Trophoblast cell (in vitro differentiated cells and primary cell): ENCODE measurements at regions not wholly inside any gene's neighbourhood (a gene's known extent, or its start where the extent isn't known, plus 50 kb on each side); places are given as distances from the start of the nearest gene placed in this dataset.

Source experiments
- DNase-seq, 2 donors: peaks; one replicate each; pipeline ENCODE4 v3.0.0-alpha.2; 2016
- H2AFZ ChIP-seq: 2 replicates; pipeline ENCODE4 v1.6.1; 2013; ENCODE audit warnings: low read length, moderate library complexity, mild to moderate bottlenecking; ENCODE audit not compliant: insufficient read depth, poor library complexity
- H2AK5ac ChIP-seq: 2 replicates; pipeline ENCODE4 v1.6.1; 2013; ENCODE audit warnings: mild to moderate bottlenecking, low read length
- H2BK120ac ChIP-seq: 2 replicates; pipeline ENCODE4 v1.6.1; 2013; ENCODE audit warnings: low read length, mild to moderate bottlenecking, moderate library complexity; ENCODE audit not compliant: insufficient read depth, poor library complexity
- H2BK12ac ChIP-seq: 2 replicates; pipeline ENCODE4 v1.6.1; 2013; ENCODE audit warnings: mild to moderate bottlenecking, low read length, moderate library complexity
- H2BK5ac ChIP-seq: 2 replicates; pipeline ENCODE4 v1.6.1; 2013; ENCODE audit warnings: low read length, low read depth, moderate library complexity, mild to moderate bottlenecking; ENCODE audit not compliant: poor library complexity
- H3K14ac ChIP-seq: 2 replicates; pipeline ENCODE4 v1.6.1; 2013; ENCODE audit warnings: mild to moderate bottlenecking, low read length
- H3K18ac ChIP-seq: 2 replicates; pipeline ENCODE4 v1.6.1; 2013; ENCODE audit warnings: mild to moderate bottlenecking, low read length
- H3K23ac ChIP-seq: 2 replicates; pipeline ENCODE4 v1.6.1; 2013; ENCODE audit warnings: low read length
- H3K27ac ChIP-seq: 2 replicates; pipeline ENCODE4 v1.5.1; 2013; ENCODE audit warnings: low read depth, mild to moderate bottlenecking, inconsistent platforms, low read length, moderate library complexity
- H3K27me3 ChIP-seq: 2 replicates; pipeline ENCODE4 v1.6.1; 2013; ENCODE audit warnings: inconsistent platforms, mild to moderate bottlenecking, low read length, moderate library complexity; ENCODE audit not compliant: insufficient read depth
- H3K36me3 ChIP-seq, 2 experiments: 1 replicate in 1 of 2; 2 replicates in 1 of 2; pipeline ENCODE4 v1.6.1; 2013; ENCODE audit warnings: low read length in 2 of 2, mild to moderate bottlenecking in 2 of 2, moderate library complexity in 1 of 2; ENCODE audit not compliant: insufficient read depth in 2 of 2, control insufficient read depth in 1 of 2
- H3K4ac ChIP-seq: 2 replicates; pipeline ENCODE4 v1.6.1; 2013; ENCODE audit warnings: low read depth, mild to moderate bottlenecking, low read length, moderate library complexity
- H3K4me1 ChIP-seq, 2 experiments: 1 replicate in 1 of 2; 2 replicates in 1 of 2; pipeline ENCODE4 v1.6.1; 2013; ENCODE audit warnings: low read length in 2 of 2, mild to moderate bottlenecking in 2 of 2, moderate library complexity in 1 of 2; ENCODE audit not compliant: insufficient read depth in 2 of 2, control insufficient read depth in 1 of 2
- H3K4me2 ChIP-seq: 2 replicates; pipeline ENCODE4 v1.6.1; 2013; ENCODE audit warnings: inconsistent platforms, mild to moderate bottlenecking, low read length, moderate library complexity
- H3K4me3 ChIP-seq: 2 replicates; pipeline ENCODE4 v1.5.1; 2013; ENCODE audit warnings: mild to moderate bottlenecking, low read depth, low read length, inconsistent platforms
- H3K79me1 ChIP-seq: one replicate; pipeline ENCODE4 v1.6.1; 2013; ENCODE audit warnings: low read length
- H3K79me2 ChIP-seq: 2 replicates; pipeline ENCODE4 v1.6.1; 2013; ENCODE audit warnings: low read length, mild to moderate bottlenecking; ENCODE audit not compliant: control insufficient read depth, insufficient read depth, poor library complexity
- H3K9ac ChIP-seq: 2 replicates; pipeline ENCODE4 v1.6.1; 2013; ENCODE audit warnings: mild to moderate bottlenecking, low read length
- H3K9me3 ChIP-seq: 2 replicates; pipeline ENCODE4 v1.6.1; 2013; ENCODE audit warnings: low read depth, mild to moderate bottlenecking, control low read depth, inconsistent platforms, low read length; ENCODE audit not compliant: insufficient read depth
- H4K12ac ChIP-seq: 2 replicates; pipeline ENCODE4 v1.6.1; 2013; ENCODE audit warnings: low read depth, mild to moderate bottlenecking, low read length, moderate library complexity
- H4K8ac ChIP-seq: 2 replicates; pipeline ENCODE4 v1.6.1; 2013; ENCODE audit warnings: low read depth, mild to moderate bottlenecking, low read length, moderate library complexity
- H4K91ac ChIP-seq: one replicate; pipeline ENCODE4 v1.6.1; 2013; ENCODE audit warnings: low read depth, mild to moderate bottlenecking, low read length, moderate library complexity
- WGBS: extraction: QIAGEN DNeasy Blood & Tissue Kit; methylation state at CpG from one replicate; pipeline ENCODE4 v1.1.7; 2013; ENCODE audit warnings: missing lambda C conversion rate; ENCODE audit not compliant: insufficient read length, insufficient coverage; ENCODE audit errors: extremely low coverage; 5-methylcytosine and 5-hydroxymethylcytosine counted together

DNA sequence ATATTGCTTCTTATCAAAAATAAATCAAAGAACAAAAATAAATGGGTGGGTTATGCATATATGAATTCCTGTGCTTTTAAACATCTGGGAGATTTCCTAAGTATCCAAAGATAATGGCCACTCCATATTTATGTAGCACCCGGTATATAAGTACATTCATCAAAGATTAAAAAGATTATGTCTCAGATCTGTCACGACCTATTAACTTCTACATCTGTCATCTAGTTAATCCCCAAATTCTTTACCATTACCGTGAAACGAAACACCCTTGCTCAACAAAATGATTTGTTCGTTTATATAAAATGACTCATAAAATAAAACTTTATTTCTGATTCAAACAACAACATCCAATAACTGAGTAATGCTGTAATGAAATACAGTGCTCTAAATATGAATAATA, 64.8 kb upstream of the FOXQ1 start:
- no peak overlapping the region for H3K9ac ChIP-seq
- no peak overlapping the region for H2BK12ac ChIP-seq
- no peak overlapping the region for H2BK120ac ChIP-seq
- H3K4me3 ChIP-seq, result no peak overlapping the region
- DNase-seq, result no peak
- no peak overlapping the region for H3K23ac ChIP-seq
- H2BK5ac ChIP-seq, result no peak overlapping the region
- no peaks in the 10 kb centered on the region for H3K4me1 ChIP-seq
- no peak overlapping the region for H2AK5ac ChIP-seq
- H3K27ac ChIP-seq, result no peak overlapping the region
- H3K27me3 ChIP-seq, result no peaks in the 10 kb centered on the region
- no peak overlapping the region for H4K12ac ChIP-seq
- H3K4me2 ChIP-seq, result no peak overlapping the region
- no peaks in the 10 kb centered on the region for H3K36me3 ChIP-seq
- H3K79me1 ChIP-seq, result no peaks in the 10 kb centered on the region
- H3K18ac ChIP-seq, result no peak overlapping the region
- no peak overlapping the region for H4K8ac ChIP-seq
- no peak overlapping the region for H2AFZ ChIP-seq
- no peak overlapping the region for H4K91ac ChIP-seq
- H3K4ac ChIP-seq, result no peak overlapping the region
- H3K9me3 ChIP-seq, result peaks cover 3% of the 10 kb centered on the region
- no CpG with 5 or more reads among the region's 5 CpGs for WGBS
- no peak overlapping the region for H3K14ac ChIP-seq
- H3K79me2 ChIP-seq, result no peaks in the 10 kb centered on the region

DNA sequence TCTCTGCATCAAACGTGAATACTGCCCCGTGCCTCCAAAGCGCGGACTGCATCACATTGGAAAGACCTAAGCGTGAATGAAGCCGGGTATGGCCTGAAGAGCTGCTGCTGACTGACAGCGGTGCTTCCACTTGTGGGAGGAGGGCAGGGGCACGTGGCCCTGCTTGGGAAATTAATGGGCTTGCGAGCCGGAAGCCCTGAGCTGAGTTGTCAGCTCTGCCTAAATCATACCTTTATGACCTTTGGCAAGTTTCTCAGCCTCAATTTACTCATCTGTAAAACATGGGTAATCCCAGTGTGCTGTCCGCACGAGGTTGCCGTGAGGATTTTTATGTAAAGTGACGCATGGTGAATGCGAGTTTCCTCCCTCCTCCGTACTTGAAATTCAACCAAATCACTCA, 67.0 kb upstream of the FOXQ1 start:
- Histone ChIP-seq H3K4me1 (no peaks in the 10 kb centered on the region), H3K27me3 (no peaks in the 10 kb centered on the region), H2BK120ac (no peak overlapping the region), H4K91ac (no peak overlapping the region), H3K79me1 (no peaks in the 10 kb centered on the region), H4K12ac (no peak overlapping the region), H2BK12ac (no peak overlapping the region), H2BK5ac (no peak overlapping the region), H4K8ac (no peak overlapping the region), H3K79me2 (no peaks in the 10 kb centered on the region), H3K27ac (no peak overlapping the region), H3K9ac (no peak overlapping the region), H3K4me3 (no peak overlapping the region), H3K4ac (no peak overlapping the region), H3K14ac (no peak overlapping the region), H2AK5ac (no peak overlapping the region), H3K9me3 (peaks cover 3% of the 10 kb centered on the region), H3K23ac (no peak overlapping the region), H3K36me3 (no peaks in the 10 kb centered on the region), H2AFZ (no peak overlapping the region), H3K4me2 (no peak overlapping the region), H3K18ac (no peak overlapping the region)
- peak; percentile 13 to 38 for DNase-seq
- no CpG with 5 or more reads among the region's 16 CpGs for whole genome bisulfite sequencing

DNA sequence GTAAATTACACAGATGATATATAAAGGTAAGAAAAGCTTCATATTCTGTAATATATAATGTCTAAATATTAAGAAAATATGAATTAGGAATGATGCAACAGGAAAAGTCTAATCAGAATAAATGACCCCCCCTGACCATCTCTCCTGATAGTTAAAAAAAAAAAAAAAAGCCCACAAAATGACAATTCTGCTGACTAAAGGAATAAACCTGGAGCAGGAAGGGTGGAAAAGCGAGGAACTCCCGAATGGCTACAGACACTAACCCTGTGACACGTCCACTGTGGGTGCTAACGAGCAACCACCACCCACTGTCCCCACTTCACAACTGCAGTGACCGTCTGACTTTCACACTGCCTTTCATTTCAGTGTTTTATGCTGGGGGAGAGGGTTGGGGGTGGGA, 67.6 kb upstream of the FOXQ1 start:
- no peak overlapping the region for H4K12ac ChIP-seq
- no CpG with 5 or more reads among the region's 5 CpGs for WGBS

DNA sequence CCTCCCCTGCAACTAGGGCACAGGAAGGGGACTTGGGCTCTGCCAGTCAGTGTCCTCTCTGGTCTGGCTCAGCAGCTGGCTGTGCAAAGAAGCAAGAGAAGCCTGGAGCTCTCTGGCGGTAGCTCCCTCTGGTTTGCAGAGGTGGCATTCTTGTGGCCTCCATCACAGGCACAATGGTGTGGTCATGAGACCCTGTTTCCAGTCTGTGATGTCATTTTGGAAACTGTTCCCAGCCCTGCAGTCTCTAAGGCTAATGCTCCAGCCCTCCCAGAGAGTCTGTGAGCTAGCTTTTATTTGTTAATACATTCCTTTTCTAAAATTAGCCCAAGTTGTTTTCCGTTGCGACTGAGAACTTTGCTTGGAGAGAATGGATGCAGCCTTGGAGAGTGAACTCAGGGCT, 69.5 kb upstream of the FOXQ1 start:
- peaks cover 3% of the 10 kb centered on the region for H3K9me3 ChIP-seq
- H3K79me1 ChIP-seq, result no peaks in the 10 kb centered on the region
- H3K4me1 ChIP-seq, result no peaks in the 10 kb centered on the region
- no peak overlapping the region for H4K91ac ChIP-seq
- no peak overlapping the region for H4K8ac ChIP-seq
- no peak overlapping the region for H2BK5ac ChIP-seq
- no peak overlapping the region for H2BK120ac ChIP-seq
- H3K14ac ChIP-seq, result no peak overlapping the region
- no peak overlapping the region for H3K4ac ChIP-seq
- H3K27me3 ChIP-seq, result no peaks in the 10 kb centered on the region
- H3K27ac ChIP-seq, result no peak overlapping the region
- no peak overlapping the region for H3K4me3 ChIP-seq
- no peak overlapping the region for H3K18ac ChIP-seq
- no peak overlapping the region for H3K23ac ChIP-seq
- H2AFZ ChIP-seq, result no peak overlapping the region
- H3K36me3 ChIP-seq, result no peaks in the 10 kb centered on the region
- H2AK5ac ChIP-seq, result no peak overlapping the region
- H3K79me2 ChIP-seq, result no peaks in the 10 kb centered on the region
- no peak overlapping the region for H3K4me2 ChIP-seq
- no peak overlapping the region for H4K12ac ChIP-seq
- WGBS, result no CpG with 5 or more reads among the region's 3 CpGs
- no peak overlapping the region for H3K9ac ChIP-seq
- DNase-seq, result no peak
- H2BK12ac ChIP-seq, result no peak overlapping the region

More for the DNA sequence above, 67.6 kb upstream of the FOXQ1 start:
- no peak overlapping the region for H2BK5ac ChIP-seq
- no peak overlapping the region for H3K23ac ChIP-seq
- H3K14ac ChIP-seq, result no peak overlapping the region
- no peak overlapping the region for H4K91ac ChIP-seq
- H3K27me3 ChIP-seq, result no peaks in the 10 kb centered on the region
- H3K9me3 ChIP-seq, result peaks cover 3% of the 10 kb centered on the region
- no peak for DNase-seq
- no peak overlapping the region for H2AFZ ChIP-seq
- H3K36me3 ChIP-seq, result no peaks in the 10 kb centered on the region
- no peak overlapping the region for H3K4me2 ChIP-seq
- H4K8ac ChIP-seq, result no peak overlapping the region
- no peak overlapping the region for H3K18ac ChIP-seq
- no peak overlapping the region for H2BK120ac ChIP-seq
- H3K9ac ChIP-seq, result no peak overlapping the region
- no peaks in the 10 kb centered on the region for H3K4me1 ChIP-seq
- no peak overlapping the region for H2AK5ac ChIP-seq
- H3K79me2 ChIP-seq, result no peaks in the 10 kb centered on the region
- peak overlapping the region; percentile 20 for H3K4me3 ChIP-seq
- H3K4ac ChIP-seq, result no peak overlapping the region
- H3K79me1 ChIP-seq, result no peaks in the 10 kb centered on the region
- H2BK12ac ChIP-seq, result no peak overlapping the region
- H3K27ac ChIP-seq, result no peak overlapping the region
